GM23338 (cell line): ENCODE measurements at regions not wholly inside any gene's neighbourhood (a gene's known extent, or its start where the extent isn't known, plus 50 kb on each side); places are given as distances from the start of the nearest gene placed in this dataset.

Experiments
- ATAC-seq: fragments of 200-7000 bp; cut with Tn5 transposase; 3 replicates; pipeline ENCODE4 v1.9.1; 2020
- DNase-seq: peaks from one replicate; pipeline ENCODE4 v3.0.0-alpha.2; 2015; ENCODE audit warnings: low spot score
- H2AFZ ChIP-seq: fragments of 200-600 bp; sonication (generic); 2 replicates; pipeline ENCODE4 v1.8.0; 2016; ENCODE audit warnings: antibody characterized with exemption, mild to moderate bottlenecking, moderate library complexity
- H3F3A ChIP-seq: fragments of 200-600 bp; sonication (generic); replicated peaks from 2 replicates; pipeline ENCODE4 v1.8.0; 2017; ENCODE audit warnings: antibody characterized with exemption, mixed run types, low read depth
- H3K27ac ChIP-seq: fragments of 200-600 bp; sonication (generic); 2 replicates; pipeline ENCODE4 v1.6.1; 2016; ENCODE audit warnings: low read depth
- H3K27me3 ChIP-seq: fragments of 200-600 bp; sonication (generic); 2 replicates; pipeline ENCODE4 v1.8.0; 2016; ENCODE audit warnings: mild to moderate bottlenecking, mixed run types, moderate library complexity; ENCODE audit not compliant: insufficient read depth
- H3K36me3 ChIP-seq: fragments of 200-600 bp; sonication (generic); 2 replicates; pipeline ENCODE4 v1.8.0; 2016; ENCODE audit warnings: mild to moderate bottlenecking; ENCODE audit not compliant: insufficient read depth
- H3K4me1 ChIP-seq: fragments of 200-600 bp; sonication (generic); 2 replicates; pipeline ENCODE4 v1.8.0; 2016; ENCODE audit warnings: mild to moderate bottlenecking, moderate library complexity; ENCODE audit not compliant: insufficient read depth
- H3K4me2 ChIP-seq: fragments of 200-600 bp; sonication (generic); 2 replicates; pipeline ENCODE4 v1.7.1; 2017; ENCODE audit warnings: mixed run types
- H3K4me3 ChIP-seq: fragments of 200-600 bp; sonication (generic); 2 replicates; pipeline ENCODE4 v1.6.1; 2016; ENCODE audit warnings: mixed run types
- H3K79me2 ChIP-seq: fragments of 200-600 bp; sonication (generic); replicated peaks from 2 replicates; pipeline ENCODE4 v1.8.0; 2017; ENCODE audit warnings: mild to moderate bottlenecking; ENCODE audit not compliant: insufficient read depth
- H3K9me2 ChIP-seq: fragments of 200-600 bp; sonication (generic); 2 replicates; pipeline ENCODE4 v1.8.0; 2017; ENCODE audit not compliant: insufficient read depth
- H4K20me1 ChIP-seq: fragments of 200-600 bp; sonication (generic); replicated peaks from 2 replicates; pipeline ENCODE4 v1.8.0; 2017; ENCODE audit warnings: mild to moderate bottlenecking; ENCODE audit not compliant: insufficient read depth
- H3K27ac Mint-ChIP-seq: 2 replicates; pipeline ENCODE4 v1.8.0; 2020; ENCODE audit warnings: inconsistent platforms, mild to moderate bottlenecking, moderate library complexity, mixed read lengths
- H3K27me3 Mint-ChIP-seq: 3 replicates; pipeline ENCODE4 v1.8.0; 2022; ENCODE audit warnings: low read depth, mild to moderate bottlenecking, moderate library complexity, mixed read lengths, inconsistent platforms; ENCODE audit not compliant: insufficient read depth, poor library complexity
- H3K36me3 Mint-ChIP-seq: 3 replicates; pipeline ENCODE4 v1.8.0; 2021; ENCODE audit warnings: low read depth, mild to moderate bottlenecking, inconsistent platforms, moderate library complexity, mixed read lengths
- H3K4me1 Mint-ChIP-seq: 3 replicates; pipeline ENCODE4 v1.8.0; 2020; ENCODE audit warnings: mild to moderate bottlenecking, inconsistent platforms, mixed read lengths
- H3K4me3 Mint-ChIP-seq: 3 replicates; pipeline ENCODE4 v1.8.0; 2021; ENCODE audit warnings: moderate library complexity, mild to moderate bottlenecking, inconsistent platforms, mixed read lengths
- H3K9me3 Mint-ChIP-seq: 3 replicates; pipeline ENCODE4 v1.8.0; 2020; ENCODE audit warnings: moderate library complexity, mild to moderate bottlenecking, inconsistent platforms, mixed read lengths
- CREB1 ChIP-seq: fragments of 250-450 bp; sonication (Bioruptor Pico); IDR thresholded peaks from 2 replicates; pipeline ENCODE4 v1.5.0; 2020; ENCODE audit warnings: low read depth, mild to moderate bottlenecking, moderate library complexity
- CTCF ChIP-seq, 2 experiments: fragments of 200-600 bp in 1 of 2; sonication (generic) in 1 of 2; conservative IDR thresholded peaks; 2 replicates each; pipeline versions ENCODE4 v1.5.1 to v1.6.1; 2016 to 2017; ENCODE audit warnings: antibody characterized with exemption in 2 of 2, low read depth in 2 of 2, mild to moderate bottlenecking in 2 of 2, moderate library complexity in 1 of 2
- ETS1 ChIP-seq: IDR thresholded peaks from 2 replicates; pipeline ENCODE4 v1.6.1; 2016; ENCODE audit warnings: antibody characterized with exemption
- EZH2 ChIP-seq: fragments of 200-600 bp; sonication (generic); IDR thresholded peaks from one replicate; pipeline ENCODE4 v1.8.0; 2017; ENCODE audit warnings: antibody characterized with exemption, mild to moderate bottlenecking, low read depth; ENCODE audit not compliant: unreplicated experiment
- POLR2AphosphoS5 ChIP-seq: IDR thresholded peaks from 2 replicates; pipeline ENCODE4 v1.6.1; 2016; ENCODE audit warnings: antibody characterized with exemption, low read depth
- ZNF462 ChIP-seq: fragments of 250-450 bp; sonication (Bioruptor Pico); IDR thresholded peaks from 2 replicates; pipeline ENCODE4 v1.5.0; 2020; ENCODE audit warnings: mild to moderate bottlenecking, moderate library complexity

- Histone ChIP-seq H3F3A (no peaks in the 10 kb centered on the region), H3K27me3 (no peaks in the 10 kb centered on the region), H3K27ac (no peak overlapping the region), H3K4me3 (no peak overlapping the region), H4K20me1 (no peaks in the 10 kb centered on the region), H3K4me1 (no peaks in the 10 kb centered on the region), H3K4me2 (no peak overlapping the region), H3K9me2 (no peaks in the 10 kb centered on the region), H3K36me3 (no peaks in the 10 kb centered on the region), H2AFZ (no peak overlapping the region), H3K79me2 (no peaks in the 10 kb centered on the region)
- Mint-ChIP-seq H3K9me3 (no peaks in the 10 kb centered on the region), H3K4me1 (no peaks in the 10 kb centered on the region), H3K4me3 (no peak overlapping the region), H3K27me3 (peaks cover 7% of the 10 kb centered on the region), H3K27ac (no peak overlapping the region), H3K36me3 (no peaks in the 10 kb centered on the region)
- TF ChIP-seq CTCF (conservative IDR thresholded peaks at IDR 0.05; ENCODE audit: low read depth in 2 of 2) (peak in 1 of 2 experiments; percentile 3; a peak in 1 of 4 replicates), POLR2AphosphoS5 (no peak), ZNF462 (CRISPR knock-in tag) (no peak)
- DNase-seq: peak; percentile 38
- peak; percentile 48 for ATAC-seq
Observed at GRCh38 chr16:11452298-11452697, 107.0 kb downstream of the RMI2 start.

- Histone ChIP-seq H3K79me2 (no peaks in the 10 kb centered on the region), H3K9me2 (no peaks in the 10 kb centered on the region), H3K4me3 (no peak overlapping the region), H3K36me3 (no peaks in the 10 kb centered on the region), H4K20me1 (no peaks in the 10 kb centered on the region), H3K27me3 (no peaks in the 10 kb centered on the region), H3K4me1 (no peaks in the 10 kb centered on the region), H3F3A (no peaks in the 10 kb centered on the region), H3K4me2 (no peak overlapping the region), H3K27ac (no peak overlapping the region), H2AFZ (no peak overlapping the region)
- H3K36me3 Mint-ChIP-seq: no peaks in the 10 kb centered on the region
- no peaks in the 10 kb centered on the region for H3K4me1 Mint-ChIP-seq
- no peak overlapping the region for H3K4me3 Mint-ChIP-seq
- no peak overlapping the region for H3K27ac Mint-ChIP-seq
- H3K27me3 Mint-ChIP-seq: peaks cover 7% of the 10 kb centered on the region
- no peak for DNase-seq
- ATAC-seq: no peak
- no peak for TF ChIP-seq EZH2
- TF ChIP-seq CREB1 (CRISPR knock-in tag): no peak
- TF ChIP-seq ETS1: no peak
- no peaks in the 10 kb centered on the region for H3K9me3 Mint-ChIP-seq
Observed at GRCh38 chr16:11452746-11453389, 107.6 kb downstream of the RMI2 start.
